H1 (cell line): ENCODE measurements at regions not wholly inside any gene's neighbourhood (a gene's known extent, or its start where the extent isn't known, plus 50 kb on each side); places are given as distances from the start of the nearest gene placed in this dataset.

ENCODE experiments used
- CBX8 ChIP-seq: fragments of 300-800, 300-1000 bp; sonication (generic); IDR thresholded peaks from 2 replicates; pipeline ENCODE4 v1.7.1; 2016; ENCODE audit warnings: low read depth, low read length, borderline replicate concordance
- CHD7 ChIP-seq: fragments of 300-600 bp; sonication (generic); IDR thresholded peaks from 2 replicates; pipeline ENCODE4 v1.7.1; 2012; ENCODE audit warnings: low read length, moderate library complexity, mild to moderate bottlenecking, inconsistent platforms; ENCODE audit not compliant: insufficient replicate concordance
- FOSL1 ChIP-seq: IDR thresholded peaks from 2 replicates; pipeline ENCODE4 v1.6.1; 2011; ENCODE audit warnings: mild to moderate bottlenecking, low read depth, low read length, moderate library complexity; ENCODE audit not compliant: insufficient read depth
- POLR2AphosphoS5 ChIP-seq: IDR thresholded peaks from 2 replicates; pipeline ENCODE4 v1.6.1; 2011; ENCODE audit warnings: low read depth, low read length
- RNF2 ChIP-seq: fragments of 200-900, 300-1000 bp; sonication (generic); IDR thresholded peaks from 2 replicates; pipeline ENCODE4 v1.7.1; 2016; ENCODE audit warnings: borderline replicate concordance, low read depth, mild to moderate bottlenecking, antibody characterized with exemption, low read length; ENCODE audit not compliant: poor library complexity, severe bottlenecking; ENCODE audit errors: missing control alignments
- SAP30 ChIP-seq: fragments of 300-600 bp; sonication (generic); IDR thresholded peaks from 2 replicates; pipeline ENCODE4 v1.7.1; 2012; ENCODE audit warnings: low read length, moderate library complexity, mild to moderate bottlenecking, inconsistent platforms; ENCODE audit not compliant: insufficient read depth, insufficient replicate concordance

- no peak for TF ChIP-seq CHD7
- TF ChIP-seq POLR2AphosphoS5: no peak
- TF ChIP-seq FOSL1: no peak
- TF ChIP-seq CBX8: no peak
- TF ChIP-seq RNF2: no peak
- no peak for TF ChIP-seq SAP30
Measured at GRCh38 chr18:10322004-10322403, 132.4 kb upstream of the APCDD1 start (continued).
